Endodermal cell (in vitro differentiated cells): ENCODE measurements at regions not wholly inside any gene's neighbourhood (a gene's known extent, or its start where the extent isn't known, plus 50 kb on each side); places are given as distances from the start of the nearest gene placed in this dataset.

Source experiments
- DNase-seq: peaks from one replicate; pipeline ENCODE4 v3.0.0-alpha.2; 2017
- H3K27ac ChIP-seq: 2 replicates; pipeline ENCODE4 v1.5.1; 2013; ENCODE audit warnings: mild to moderate bottlenecking, low read depth, low read length, moderate library complexity
- H3K27me3 ChIP-seq: 2 replicates; pipeline ENCODE4 v1.6.1; 2013; ENCODE audit warnings: mild to moderate bottlenecking, low read length, moderate library complexity; ENCODE audit not compliant: insufficient read depth, control insufficient read depth, poor library complexity, severe bottlenecking
- H3K36me3 ChIP-seq: 2 replicates; pipeline ENCODE4 v1.7.0; 2013; ENCODE audit warnings: mild to moderate bottlenecking, low read length, moderate library complexity; ENCODE audit not compliant: control insufficient read depth, insufficient read depth
- H3K4me1 ChIP-seq: one replicate; pipeline ENCODE4 v1.7.0; 2013; ENCODE audit warnings: low read length; ENCODE audit not compliant: control insufficient read depth, insufficient read depth
- H3K4me3 ChIP-seq: 2 replicates; pipeline ENCODE4 v1.5.1; 2013; ENCODE audit warnings: mild to moderate bottlenecking, low read length, moderate library complexity
- H3K9ac ChIP-seq: 2 replicates; pipeline ENCODE4 v1.6.1; 2013; ENCODE audit warnings: mild to moderate bottlenecking, low read length, moderate library complexity; ENCODE audit not compliant: poor library complexity, severe bottlenecking; ENCODE audit errors: extremely low read depth
- H3K9me3 ChIP-seq: 2 replicates; pipeline ENCODE4 v1.6.1; 2013; ENCODE audit warnings: mild to moderate bottlenecking, low read length, moderate library complexity; ENCODE audit not compliant: control insufficient read depth
- H3K27ac Mint-ChIP-seq: 2 replicates; pipeline ENCODE4 v1.8.0; 2020; ENCODE audit warnings: mixed read lengths
- H3K27me3 Mint-ChIP-seq: 2 replicates; pipeline ENCODE4 v1.8.0; 2021; ENCODE audit warnings: mild to moderate bottlenecking, mixed read lengths; ENCODE audit not compliant: insufficient read depth
- H3K36me3 Mint-ChIP-seq: 2 replicates; pipeline ENCODE4 v1.8.0; 2020; ENCODE audit warnings: low read depth, mixed read lengths
- H3K4me1 Mint-ChIP-seq: 2 replicates; pipeline ENCODE4 v1.8.0; 2020; ENCODE audit warnings: mixed read lengths
- H3K4me3 Mint-ChIP-seq: 2 replicates; pipeline ENCODE4 v1.8.0; 2020; ENCODE audit warnings: mild to moderate bottlenecking, moderate library complexity, mixed read lengths
- H3K9me3 Mint-ChIP-seq: 2 replicates; pipeline ENCODE4 v1.8.0; 2020; ENCODE audit warnings: mild to moderate bottlenecking, mixed read lengths
- CTCF ChIP-seq: fragments of 200-600 bp; sonication (generic); conservative IDR thresholded peaks from 2 replicates; pipeline ENCODE4 v1.5.0; 2021; ENCODE audit warnings: antibody characterized with exemption, mild to moderate bottlenecking
- WGBS, 2 experiments: methylation state at CpG; one replicate each; pipeline versions ENCODE4 v1.1.5 to v1.1.7; 2013; ENCODE audit warnings: missing lambda C conversion rate in 2 of 2, mixed read lengths in 1 of 2; ENCODE audit not compliant: insufficient coverage in 1 of 2, insufficient read length in 1 of 2; 5-methylcytosine and 5-hydroxymethylcytosine counted together

DNA sequence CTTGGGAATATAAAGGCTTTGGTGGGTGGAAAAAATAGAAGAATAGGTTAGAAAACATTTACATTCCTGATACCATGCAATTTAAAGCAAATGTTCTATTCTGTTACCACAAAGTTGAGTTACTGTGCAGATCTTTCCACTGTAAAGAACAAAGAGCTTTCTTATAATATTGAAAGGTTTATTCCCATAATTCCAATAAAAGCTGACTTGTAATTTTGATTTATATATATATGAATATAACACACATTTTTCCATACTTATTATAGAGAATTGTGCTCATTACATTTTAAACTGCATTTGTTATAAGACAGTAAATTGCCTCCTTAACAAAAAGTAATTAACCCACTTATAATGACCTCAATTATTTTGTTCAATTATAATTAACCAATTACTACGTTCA lies 135.9 kb downstream of the RNASET2 start:
- WGBS, 2 experiments: 75 to 100% methylated on average over 1 of the region's 1 CpG
- no peaks in the 10 kb centered on the region for H3K36me3 ChIP-seq
- no peak for DNase-seq
- Mint-ChIP-seq H3K4me3 (no peak overlapping the region), H3K36me3 (no peaks in the 10 kb centered on the region), H3K27ac (no peak overlapping the region), H3K4me1 (no peaks in the 10 kb centered on the region), H3K9me3 (no peaks in the 10 kb centered on the region), H3K27me3 (no peaks in the 10 kb centered on the region)
- H3K4me1 ChIP-seq: no peaks in the 10 kb centered on the region
- H3K27ac ChIP-seq: no peak overlapping the region
- no peak for TF ChIP-seq CTCF
- H3K4me3 ChIP-seq: no peak overlapping the region
- H3K9ac ChIP-seq: no peak overlapping the region
- no peaks in the 10 kb centered on the region for H3K9me3 ChIP-seq
- no peaks in the 10 kb centered on the region for H3K27me3 ChIP-seq

DNA sequence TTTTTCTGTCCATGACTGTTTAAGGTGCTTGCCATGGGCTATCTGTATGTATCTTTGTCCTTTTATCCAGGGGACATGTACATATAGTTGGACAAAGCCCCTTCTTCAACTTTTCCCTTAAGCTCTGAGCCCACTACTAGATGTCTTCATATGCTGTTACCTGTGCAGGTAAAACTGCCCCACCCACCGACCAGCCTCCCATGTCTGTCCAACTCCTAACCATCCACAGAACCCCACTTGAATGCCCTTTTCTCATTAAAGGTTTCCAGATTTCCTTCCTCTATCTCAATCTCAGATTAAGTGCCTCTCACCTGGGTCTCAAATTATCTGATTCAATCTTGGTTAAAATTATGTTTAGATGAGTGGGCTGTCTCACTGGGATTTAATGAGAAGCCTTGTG lies 136.3 kb downstream of the RNASET2 start:
- Mint-ChIP-seq H3K27me3 (no peaks in the 10 kb centered on the region), H3K4me3 (no peak overlapping the region), H3K9me3 (no peaks in the 10 kb centered on the region), H3K27ac (no peak overlapping the region), H3K36me3 (no peaks in the 10 kb centered on the region), H3K4me1 (no peaks in the 10 kb centered on the region)
- Histone ChIP-seq H3K27me3 (no peaks in the 10 kb centered on the region), H3K4me3 (no peak overlapping the region), H3K4me1 (no peaks in the 10 kb centered on the region), H3K9me3 (no peaks in the 10 kb centered on the region), H3K9ac (no peak overlapping the region), H3K36me3 (no peaks in the 10 kb centered on the region), H3K27ac (no peak overlapping the region)
- no peak for DNase-seq
- no peak for TF ChIP-seq CTCF
- 81% methylated on average over 1 of the region's 1 CpG; no CpG with 5 or more reads in 1 of the 2 experiments for WGBS, 2 experiments

DNA sequence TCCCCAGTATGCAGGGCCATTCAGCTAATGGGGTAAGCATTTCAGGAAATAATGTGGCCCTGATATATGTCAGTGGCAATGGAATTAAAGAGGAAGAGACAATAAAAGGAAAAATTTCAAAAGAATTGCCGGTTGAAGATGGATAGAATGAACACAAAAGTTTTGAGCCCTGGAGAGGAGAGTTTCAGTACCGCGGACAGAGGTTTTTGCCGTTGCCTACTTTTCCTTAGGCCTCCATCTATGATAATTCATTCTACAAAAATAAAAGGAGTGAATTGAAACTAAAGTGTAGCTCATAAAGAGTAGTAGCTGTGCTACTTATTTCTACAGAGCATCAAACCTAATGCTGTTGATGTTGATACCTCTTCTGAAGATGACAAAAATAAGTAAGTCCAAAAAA lies 140.7 kb downstream of the RNASET2 start:
- H3K36me3 Mint-ChIP-seq: no peaks in the 10 kb centered on the region
- H3K27me3 Mint-ChIP-seq: no peaks in the 10 kb centered on the region
- TF ChIP-seq CTCF: no peak
- no peak for DNase-seq
- Histone ChIP-seq H3K27ac (no peak overlapping the region), H3K9ac (no peak overlapping the region), H3K36me3 (no peaks in the 10 kb centered on the region), H3K27me3 (no peaks in the 10 kb centered on the region), H3K4me3 (no peak overlapping the region), H3K4me1 (no peaks in the 10 kb centered on the region), H3K9me3 (no peaks in the 10 kb centered on the region)
- H3K4me1 Mint-ChIP-seq: no peaks in the 10 kb centered on the region
- H3K4me3 Mint-ChIP-seq: no peak overlapping the region
- no peak overlapping the region for H3K27ac Mint-ChIP-seq
- H3K9me3 Mint-ChIP-seq: no peaks in the 10 kb centered on the region
- WGBS, 2 experiments: 77% methylated on average over 4 of the region's 4 CpGs; no CpG with 5 or more reads in 1 of the 2 experiments
